ACHN (cell line): ENCODE measurements at regions not wholly inside any gene's neighbourhood (a gene's known extent, or its start where the extent isn't known, plus 50 kb on each side); places are given as distances from the start of the nearest gene placed in this dataset.

Experiments used
- DNase-seq: peaks from one replicate; pipeline ENCODE4 v3.0.0-alpha.2; 2015
- in situ Hi-C: cut with HindIII; loops from 2 replicates; pipeline ENCODE4 v1.10.0; 2017; ENCODE audit warnings: low sequenced_read_pairs, low pct_ligation_motif_present, low pct_unique_long_range_greater_than_20kb

DNA sequence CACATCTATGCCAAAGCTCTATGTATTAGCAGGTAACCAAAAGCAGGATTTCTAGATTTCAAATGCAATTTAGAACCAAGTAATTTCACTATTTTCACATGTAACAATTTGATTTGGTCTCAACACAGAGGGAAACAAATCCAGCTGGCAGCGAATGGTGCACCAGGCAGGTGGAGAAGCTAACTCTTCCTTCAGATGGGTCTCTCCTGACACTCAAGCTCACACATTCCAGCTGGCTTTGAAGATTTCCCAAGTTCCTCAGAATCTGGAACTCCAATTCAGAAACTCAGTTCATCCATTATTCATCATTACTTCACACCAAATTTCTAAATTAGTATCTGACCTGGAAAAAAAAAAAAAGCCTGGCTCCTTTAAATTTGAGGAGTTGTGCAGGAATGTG is 318.1 kb upstream of the NECTIN3 start:
- DNase-seq: no peak
- in situ Hi-C loops: no loop called here

DNA sequence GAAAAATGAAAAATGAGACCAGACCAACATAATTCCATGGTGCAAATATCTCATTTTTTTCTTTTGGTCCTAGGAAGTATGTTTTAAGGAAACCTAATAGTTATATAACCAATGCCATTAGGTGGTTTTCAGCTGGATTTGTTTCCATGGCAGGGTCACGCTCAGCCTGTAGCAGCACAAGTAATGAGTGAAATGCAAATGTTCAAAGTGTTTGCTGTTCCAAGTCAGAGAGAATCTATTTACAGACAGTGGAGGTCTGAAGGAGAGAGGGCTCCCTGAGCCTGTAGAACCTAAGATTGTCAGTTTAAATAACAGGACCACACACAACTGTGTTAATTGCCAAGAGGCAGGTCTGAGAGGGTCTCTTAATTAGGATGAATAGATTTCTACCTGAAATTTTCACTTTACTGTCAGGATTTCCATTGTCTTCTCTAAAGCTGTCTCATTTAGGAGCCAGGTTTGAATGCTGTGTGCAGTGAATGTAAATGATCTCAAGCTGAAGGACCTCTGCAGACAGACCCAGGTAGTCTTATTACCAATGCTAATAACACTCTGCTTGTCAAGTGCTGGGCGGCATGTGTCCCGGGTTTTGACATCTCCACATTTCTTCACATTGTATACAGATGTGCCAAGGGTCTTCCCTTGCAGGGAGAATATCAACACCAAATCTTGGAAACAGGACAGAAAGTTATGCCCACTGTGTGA is 317.3 kb upstream of the NECTIN3 start:
- in situ Hi-C loops: no loop called here
- DNase-seq: no peak

DNA sequence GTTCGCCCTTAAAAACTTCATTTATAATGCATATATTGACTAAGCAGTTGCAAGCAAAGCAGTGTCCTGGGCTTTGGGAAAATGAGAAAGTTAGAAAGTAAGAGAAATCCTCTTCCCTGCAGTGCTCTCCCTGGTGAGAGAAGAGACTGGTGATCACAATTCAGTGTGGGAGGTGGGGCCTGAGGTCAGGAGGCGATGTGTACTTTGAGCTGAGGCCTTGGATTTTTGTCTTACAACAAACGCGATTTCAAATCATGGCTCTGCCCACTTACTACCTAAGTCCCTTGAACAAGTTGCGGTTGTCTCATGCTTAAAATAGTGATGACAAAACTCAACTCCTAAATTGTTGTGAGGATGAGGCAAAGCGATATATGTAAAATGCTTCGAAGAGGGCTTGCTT is 316.3 kb upstream of the NECTIN3 start:
- DNase-seq: no peak
- in situ Hi-C loops: no loop called here

DNA sequence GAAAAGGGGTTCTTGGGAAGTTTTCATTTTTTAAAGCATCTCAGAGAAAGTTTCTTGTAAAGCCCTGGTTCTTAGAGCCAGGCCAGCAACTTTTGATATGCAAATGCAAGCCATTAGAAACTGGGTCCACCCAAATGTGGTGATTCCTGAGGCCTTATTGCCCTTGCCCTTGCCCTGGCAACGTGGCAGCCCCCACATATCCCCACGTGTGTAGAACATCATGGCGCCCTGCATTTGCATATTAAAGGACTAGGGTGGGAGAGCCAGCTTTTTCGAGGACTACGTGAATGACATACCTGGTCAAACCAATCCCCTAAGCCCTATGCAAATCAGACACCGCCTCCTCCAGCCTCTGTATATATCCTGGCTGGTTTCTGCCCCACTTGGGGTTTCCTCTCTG is 314.9 kb upstream of the NECTIN3 start:
- in situ Hi-C loops: no loop called here
- DNase-seq: no peak

DNA sequence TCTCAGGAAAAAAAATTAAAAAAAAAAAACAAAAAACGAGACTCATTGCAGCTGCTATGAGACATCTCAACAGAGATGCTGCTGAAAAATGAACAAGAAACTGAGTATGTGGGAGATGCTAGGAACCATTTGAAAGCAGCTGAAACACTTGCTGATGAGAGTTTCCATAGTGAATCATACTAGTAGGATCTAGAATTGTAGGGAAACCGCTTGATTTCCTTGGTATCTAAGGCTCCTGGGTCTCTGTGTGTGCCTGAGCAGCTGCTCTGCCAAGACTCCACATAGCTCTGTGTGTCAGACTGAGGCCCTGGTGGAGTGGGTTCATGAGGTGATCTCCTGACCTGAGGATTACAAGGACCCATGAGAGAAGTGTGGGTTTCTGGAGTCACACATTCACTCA is 313.4 kb upstream of the NECTIN3 start:
- in situ Hi-C loops: no loop called here
- DNase-seq: no peak

DNA sequence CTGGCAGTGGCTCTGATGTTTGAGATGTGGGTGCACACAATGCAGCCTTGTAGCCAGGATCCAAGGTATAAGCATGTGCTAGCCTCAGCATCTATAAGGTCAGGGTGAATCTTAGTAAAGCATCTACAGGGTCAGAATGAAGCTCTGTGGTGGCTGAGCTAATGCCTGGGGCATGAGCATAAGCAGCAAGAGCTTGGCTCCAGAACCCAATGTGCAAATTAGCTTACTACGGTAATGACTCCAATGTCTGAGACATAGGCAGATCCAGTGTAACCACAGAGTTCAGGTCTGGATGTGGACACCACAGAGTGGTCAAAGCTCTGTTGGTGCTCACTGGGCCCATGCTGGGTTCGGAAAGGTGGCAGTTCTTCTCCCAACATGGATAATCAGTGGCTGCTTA is 304.5 kb upstream of the NECTIN3 start:
- in situ Hi-C loops: no loop called here
- DNase-seq: no peak

DNA sequence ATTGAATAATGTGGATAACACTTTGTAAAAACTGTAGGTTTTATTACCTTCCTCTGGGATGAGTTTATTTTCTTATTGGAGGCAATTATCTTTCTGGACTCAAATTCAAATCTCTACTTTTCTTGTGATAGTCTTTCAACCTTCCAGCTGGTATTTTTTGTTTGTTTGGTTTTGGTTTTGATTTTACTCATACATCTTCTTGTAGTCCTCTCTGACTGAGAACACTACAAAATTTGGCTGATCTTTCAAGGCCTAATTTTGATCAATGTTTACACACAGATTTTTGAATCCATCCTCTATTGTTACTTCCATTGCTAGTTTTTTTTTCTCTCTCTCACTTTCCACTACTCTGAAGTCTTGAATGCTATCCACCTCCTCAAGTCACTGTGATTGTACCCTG is 303.8 kb upstream of the NECTIN3 start:
- in situ Hi-C loops: no loop called here
- DNase-seq: no peak

DNA sequence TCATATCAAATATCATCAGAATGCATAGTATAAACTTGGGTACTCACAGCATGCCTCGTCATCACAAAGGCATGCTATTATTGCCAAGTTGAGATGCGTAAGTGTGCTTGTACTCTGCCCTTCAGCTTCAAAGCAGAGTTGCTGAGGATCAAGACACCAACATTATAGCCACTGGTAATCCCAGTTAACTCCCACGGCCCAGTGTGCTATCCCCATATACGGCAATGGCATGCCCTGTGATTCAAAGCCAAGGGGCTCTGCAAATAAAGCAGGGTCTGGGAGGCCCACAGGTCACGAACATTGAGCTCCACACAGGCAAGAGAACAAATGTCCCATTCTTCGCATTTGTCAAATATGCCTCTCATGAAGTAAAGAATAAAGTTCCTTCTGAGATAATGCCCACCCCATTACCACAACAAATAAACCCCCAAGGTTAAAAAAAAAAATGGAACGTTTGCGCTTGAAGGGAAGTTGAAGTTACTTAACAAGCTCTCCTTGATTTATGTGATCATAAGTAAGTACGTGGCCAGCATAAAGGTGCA is 298.1 kb upstream of the NECTIN3 start:
- in situ Hi-C loops: no loop called here
- DNase-seq: no peak

DNA sequence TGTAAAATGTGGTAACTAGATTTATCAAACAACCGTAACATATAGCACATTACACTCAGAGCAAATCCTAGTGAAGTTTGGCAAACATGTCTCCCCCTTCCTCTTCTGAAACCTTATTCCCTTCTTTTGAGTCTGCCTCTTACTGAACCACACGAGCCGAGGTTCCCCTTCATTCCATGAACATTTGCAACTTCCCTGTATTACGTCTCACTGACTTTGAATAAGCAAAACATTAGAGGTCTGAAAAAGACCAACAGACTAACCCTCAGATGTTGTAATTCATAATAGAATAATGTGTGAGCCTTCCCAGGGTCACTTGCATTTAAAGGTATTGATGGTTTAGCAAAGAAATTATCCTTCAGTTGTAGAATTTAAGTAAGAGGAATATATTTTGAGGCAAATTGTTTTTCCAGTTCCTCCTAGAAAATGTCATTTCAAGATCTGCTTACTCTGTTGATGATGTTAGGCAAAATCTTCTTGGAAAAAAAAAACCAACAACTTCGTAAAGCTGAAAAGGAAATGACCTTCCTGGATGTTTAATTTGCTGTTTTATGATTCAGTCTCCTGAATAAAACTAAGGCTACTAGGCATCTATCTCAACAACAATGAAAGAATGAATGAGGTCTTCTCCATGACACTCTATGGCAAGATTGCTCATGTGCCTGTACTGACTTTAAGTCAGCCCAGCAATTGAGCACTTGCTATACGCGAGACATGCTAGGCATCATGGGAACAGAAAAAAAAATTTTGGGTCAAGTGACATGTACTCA is 296.9 kb upstream of the NECTIN3 start:
- DNase-seq: no peak
- in situ Hi-C loops: no loop called here

DNA sequence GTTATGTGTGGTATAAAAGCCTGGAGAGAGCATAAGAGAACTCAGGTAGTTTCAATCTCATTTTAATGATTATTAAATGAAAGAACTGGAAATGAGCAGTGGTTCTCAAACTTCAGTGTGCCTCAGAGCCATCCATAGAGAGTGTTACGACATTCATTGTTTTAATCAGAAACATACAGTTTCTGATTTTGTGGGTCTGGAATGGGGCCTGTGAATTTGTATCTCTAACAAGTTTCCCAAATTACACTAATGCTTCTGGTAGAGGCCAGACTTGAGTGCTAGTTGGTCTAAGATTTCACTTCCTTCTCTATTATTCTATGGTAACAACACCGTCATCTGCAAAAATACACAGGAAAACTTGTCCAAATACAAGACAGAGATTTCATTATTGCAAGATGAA is 292.0 kb upstream of the NECTIN3 start:
- no peak for DNase-seq
- in situ Hi-C loops: no loop called here

DNA sequence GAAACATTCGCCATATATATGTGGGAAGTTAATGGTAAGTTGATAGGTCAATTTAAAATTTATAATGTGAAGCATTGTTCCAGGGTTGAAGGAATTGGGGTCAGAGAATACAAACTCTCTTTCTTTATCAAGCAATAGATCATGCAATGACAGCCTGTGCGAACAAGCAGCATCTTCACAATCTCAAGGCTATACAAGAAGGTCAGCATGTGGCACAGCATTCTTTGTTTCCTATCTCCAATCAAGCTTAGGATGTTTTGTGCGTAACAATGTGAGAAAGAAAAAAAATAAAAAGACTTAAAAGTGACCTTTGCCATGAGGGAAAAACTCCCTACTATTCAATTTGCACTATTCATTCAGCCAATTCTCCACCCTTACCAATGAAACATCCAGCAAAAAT is 288.1 kb upstream of the NECTIN3 start:
- in situ Hi-C loops: no loop called here
- DNase-seq: no peak

DNA sequence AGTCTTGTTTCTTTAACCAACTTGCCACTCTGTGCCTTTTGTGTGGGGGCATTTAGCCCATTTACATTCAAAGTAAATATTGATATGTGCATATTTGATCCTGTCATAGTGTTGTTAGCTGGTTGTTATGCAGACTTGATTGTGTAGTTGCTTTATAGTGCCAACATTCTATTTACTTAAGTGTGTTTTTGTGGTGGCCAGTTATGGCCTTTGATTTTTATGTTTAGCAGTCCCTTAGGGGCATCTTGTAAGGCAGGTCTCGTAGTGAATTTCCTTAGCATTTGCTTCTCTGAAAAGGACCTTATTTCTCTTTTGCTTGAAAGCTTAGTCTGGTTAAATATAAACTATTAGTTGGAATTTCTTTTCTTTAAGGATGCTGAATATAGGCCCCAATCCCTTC is 282.8 kb upstream of the NECTIN3 start:
- in situ Hi-C loops: no loop called here
- no peak for DNase-seq

DNA sequence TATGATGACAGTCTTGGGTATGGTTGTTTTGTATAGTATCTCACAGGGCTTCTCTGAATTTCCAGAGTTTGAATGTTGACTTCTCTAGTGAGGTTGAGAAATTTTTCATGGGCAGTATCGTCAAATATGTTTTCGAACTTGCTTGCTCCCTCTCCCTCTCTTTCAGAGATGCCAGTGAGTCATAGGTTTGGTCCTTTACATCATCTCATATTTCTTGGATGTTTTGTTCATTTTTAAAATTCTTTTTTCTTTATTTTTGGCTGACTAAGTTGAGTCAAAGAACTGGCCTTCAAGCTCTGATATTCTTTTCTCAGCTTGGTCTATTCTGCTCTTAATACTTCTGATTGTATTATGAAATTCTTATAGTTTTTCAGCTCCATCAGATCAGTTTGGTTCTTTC is 282.3 kb upstream of the NECTIN3 start:
- in situ Hi-C loops: no loop called here
- DNase-seq: no peak

DNA sequence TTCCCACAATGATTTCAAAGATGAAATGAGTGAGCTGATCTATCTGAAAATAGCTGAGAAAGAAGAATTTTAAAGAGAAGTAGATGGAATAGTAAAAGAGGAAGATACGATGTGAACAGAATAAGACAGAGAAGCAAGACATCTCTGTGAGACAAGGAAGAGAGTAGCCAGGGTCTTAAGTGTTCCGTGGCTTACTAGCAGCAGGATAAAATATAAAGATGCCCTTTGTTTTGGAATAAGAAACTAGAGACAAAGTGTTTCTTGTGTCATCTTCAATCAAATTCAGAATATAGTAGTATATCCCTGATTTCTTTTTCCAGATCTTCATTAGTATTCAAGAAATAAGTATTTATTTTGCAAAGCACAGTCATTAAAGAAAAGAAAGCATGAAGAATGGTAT is 281.0 kb upstream of the NECTIN3 start:
- in situ Hi-C loops: no loop called here
- no peak for DNase-seq

DNA sequence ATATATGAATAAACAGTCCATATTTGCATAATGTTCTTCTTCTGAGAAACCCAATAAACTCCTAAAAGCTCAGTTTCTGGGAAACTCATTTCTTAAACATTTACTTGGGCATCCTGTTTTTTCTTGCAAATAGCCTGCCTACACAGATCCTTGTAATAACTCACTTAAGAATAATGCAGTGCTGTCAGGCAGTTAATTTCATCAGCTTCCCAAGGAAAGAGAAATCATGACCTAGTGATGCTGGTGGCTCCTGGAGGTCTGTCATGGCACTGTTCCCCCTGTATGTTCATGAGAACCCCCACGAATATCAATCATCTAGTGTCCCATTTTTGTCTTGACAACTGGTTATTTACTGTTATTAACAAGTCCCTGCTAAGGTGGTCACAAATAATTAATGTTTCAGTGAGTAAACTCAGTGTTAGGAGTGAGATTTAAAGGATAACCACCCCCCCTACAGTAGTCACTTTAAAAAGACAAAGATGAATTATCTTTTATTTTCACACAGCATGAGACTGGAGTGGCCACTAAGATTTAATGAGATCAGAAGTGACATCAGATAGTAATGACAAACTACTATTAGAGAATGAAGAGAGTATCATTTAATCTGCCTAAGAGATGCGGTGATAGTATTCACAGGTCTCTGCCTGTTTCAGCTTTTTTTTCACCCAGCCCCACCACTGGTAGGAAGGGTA is 279.5 kb upstream of the NECTIN3 start:
- no peak for DNase-seq
- in situ Hi-C loops: no loop called here

DNA sequence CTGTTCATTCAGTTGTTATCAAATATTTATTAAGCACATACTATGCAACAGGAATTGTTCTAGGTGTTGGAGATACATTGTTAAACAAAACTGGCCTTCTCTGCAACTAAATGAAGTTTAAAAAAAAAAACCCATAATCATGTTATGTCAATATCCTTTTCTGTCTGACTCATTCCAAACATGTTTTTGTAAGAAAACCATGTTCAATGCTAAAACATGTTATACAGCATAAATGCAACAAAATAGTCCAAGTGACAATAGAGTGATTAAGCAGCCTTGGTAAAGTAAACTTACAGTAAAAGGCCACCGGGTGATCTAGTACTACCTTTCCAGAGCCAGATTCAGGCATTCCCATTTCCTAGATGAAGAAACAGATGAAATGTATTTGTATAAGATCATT is 278.0 kb upstream of the NECTIN3 start:
- DNase-seq: no peak
- in situ Hi-C loops: no loop called here

DNA sequence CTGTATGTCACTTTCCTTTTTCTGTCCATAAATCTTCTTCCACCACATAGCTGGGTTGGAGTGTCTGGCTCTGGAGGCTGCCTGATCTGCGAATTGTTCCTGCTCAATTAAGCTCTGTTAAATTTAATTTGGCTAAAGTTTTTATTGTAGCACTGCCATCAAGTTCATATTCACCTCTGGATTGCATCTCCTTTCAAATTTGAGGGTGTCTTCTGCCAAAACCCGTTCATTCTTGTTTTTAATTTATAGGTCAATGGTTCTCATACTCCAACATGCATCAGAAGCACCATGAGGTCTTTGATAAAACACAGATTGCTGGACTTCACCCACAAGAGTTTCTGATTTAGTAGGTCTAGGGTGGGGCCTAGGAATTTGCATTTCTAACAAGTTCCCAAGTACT is 276.5 kb upstream of the NECTIN3 start:
- in situ Hi-C loops: no loop called here
- no peak for DNase-seq

DNA sequence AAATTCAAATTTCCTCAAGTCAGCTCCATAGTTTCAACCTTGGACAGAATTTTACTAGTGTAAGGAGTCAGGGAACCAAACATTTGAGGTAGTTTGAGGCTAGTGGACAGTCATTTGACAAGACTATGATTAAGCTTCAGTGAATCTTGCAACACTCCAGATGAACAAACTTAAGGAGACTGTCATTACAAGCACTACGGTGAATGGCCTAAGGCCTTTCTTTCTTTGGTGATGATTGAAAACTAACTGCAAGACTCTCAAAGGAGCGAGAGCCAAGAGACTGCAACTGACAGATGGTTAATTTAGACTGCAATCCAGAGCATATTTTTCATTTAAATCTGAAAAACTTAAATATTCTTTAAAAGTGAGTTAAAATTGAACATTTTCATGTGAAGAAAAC is 272.3 kb upstream of the NECTIN3 start:
- DNase-seq: no peak
- in situ Hi-C loops: no loop called here

DNA sequence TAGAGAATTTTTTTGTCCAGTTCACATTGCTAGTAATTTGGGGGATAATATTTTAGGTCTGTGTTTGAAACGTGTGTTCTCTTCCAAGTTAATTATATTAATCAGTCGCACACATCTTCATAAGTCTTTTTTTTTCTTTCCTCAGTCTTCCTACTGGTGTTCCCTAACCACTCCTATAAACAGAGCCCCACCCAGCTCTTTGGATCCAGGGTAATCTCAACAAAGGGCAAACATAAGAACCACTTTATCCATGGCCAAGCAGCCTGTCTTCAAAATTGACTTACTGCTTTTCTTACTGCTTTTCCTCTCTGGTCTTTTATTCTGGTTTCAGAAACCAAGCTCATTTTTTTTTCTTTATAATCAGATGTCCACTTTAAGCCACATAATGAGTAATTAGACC is 266.8 kb upstream of the NECTIN3 start:
- no peak for DNase-seq
- in situ Hi-C loops: no loop called here

DNA sequence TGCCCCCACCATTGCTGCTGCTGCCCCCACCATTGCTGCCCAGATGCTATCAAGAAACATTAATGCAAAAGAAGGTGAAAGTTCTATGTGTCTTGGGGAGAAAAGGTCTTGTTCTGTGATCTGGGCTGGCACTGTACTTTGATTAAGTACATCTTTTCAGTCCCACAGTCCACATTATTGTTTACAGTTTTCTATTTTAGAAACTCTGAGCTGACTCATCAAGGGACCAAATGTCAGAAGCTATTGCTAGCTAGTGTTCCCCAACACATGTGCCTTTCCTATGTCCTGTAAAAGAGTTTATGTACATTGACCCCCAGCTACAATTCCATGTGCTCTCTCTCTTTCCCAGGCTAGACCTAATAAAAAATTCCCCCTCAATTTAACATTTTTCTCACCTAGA is 264.7 kb upstream of the NECTIN3 start:
- no peak for DNase-seq
- in situ Hi-C loops: no loop called here
